Natural killer cell (primary cell): ENCODE measurements at regions not wholly inside any gene's neighbourhood (a gene's known extent, or its start where the extent isn't known, plus 50 kb on each side); places are given as distances from the start of the nearest gene placed in this dataset.

Experiments used
- ATAC-seq, 3 donors: fragments of 150-1000 bp in 2 of 3; fragments of 200-7000 bp in 1 of 3; cut with Tn5 transposase; 1 replicate in 1 of 3; 2 replicates in 2 of 3; pipeline ENCODE4 v1.10.0; 2021; ENCODE audit warnings: mild to moderate bottlenecking in 2 of 3, moderate library complexity in 2 of 3
- DNase-seq, 2 donors: peaks; one replicate each; pipeline versions ENCODE4 v3.0.0 to v3.0.0-alpha.2; 2013 to 2021; ENCODE audit warnings: mixed read lengths in 1 of 2
- H3K27ac ChIP-seq: one replicate; pipeline ENCODE4 v1.5.1; 2013; ENCODE audit warnings: mild to moderate bottlenecking, low read length
- H3K27me3 ChIP-seq: one replicate; pipeline ENCODE4 v1.6.1; 2013; ENCODE audit warnings: low read length; ENCODE audit not compliant: control insufficient read depth, insufficient read depth
- H3K36me3 ChIP-seq: one replicate; pipeline ENCODE4 v1.6.1; 2013; ENCODE audit warnings: low read length; ENCODE audit not compliant: control insufficient read depth, insufficient read depth
- H3K4me1 ChIP-seq: one replicate; pipeline ENCODE4 v1.6.1; 2013; ENCODE audit warnings: low read length; ENCODE audit not compliant: control insufficient read depth, insufficient read depth
- H3K4me3 ChIP-seq: one replicate; pipeline ENCODE4 v1.5.1; 2013; ENCODE audit warnings: low read length
- H3K9me3 ChIP-seq: one replicate; pipeline ENCODE4 v1.6.1; 2013; ENCODE audit warnings: low read length; ENCODE audit not compliant: control insufficient read depth, insufficient read depth
- H3K27ac Mint-ChIP-seq, 2 donors: one replicate each; pipeline ENCODE4 v1.8.0; 2022; ENCODE audit warnings: mild to moderate bottlenecking in 2 of 2, mixed read lengths in 2 of 2, moderate library complexity in 1 of 2
- H3K27me3 Mint-ChIP-seq, 2 donors: one replicate each; pipeline ENCODE4 v1.8.0; 2022; ENCODE audit warnings: low read depth in 2 of 2, mixed read lengths in 2 of 2
- H3K36me3 Mint-ChIP-seq: one replicate; pipeline ENCODE4 v1.8.0; 2022; ENCODE audit warnings: mixed read lengths
- H3K4me1 Mint-ChIP-seq, 2 donors: one replicate each; pipeline ENCODE4 v1.8.0; 2022; ENCODE audit warnings: mixed read lengths in 2 of 2
- H3K4me3 Mint-ChIP-seq: one replicate; pipeline ENCODE4 v1.8.0; 2022; ENCODE audit warnings: mild to moderate bottlenecking, moderate library complexity, mixed read lengths
- H3K9me3 Mint-ChIP-seq, 2 donors: one replicate each; pipeline ENCODE4 v1.8.0; 2022; ENCODE audit warnings: mixed read lengths in 2 of 2
- CTCF ChIP-seq: fragments of 200-600 bp; IDR thresholded peaks from one replicate; pipeline ENCODE4 v1.8.0; 2022; ENCODE audit warnings: antibody characterized with exemption
- WGBS: methylation state at CpG from one replicate; pipeline ENCODE4 v1.1.7; 2013; ENCODE audit warnings: missing lambda C conversion rate; ENCODE audit not compliant: insufficient coverage; 5-methylcytosine and 5-hydroxymethylcytosine counted together
- intact Hi-C: fragments of 100-400 bp; cut with micrococcal nuclease; formaldehyde crosslinking; loops from one replicate; pipeline ENCODE4 v1.14.2; 2022

- 100% methylated on average over 1 of the region's 1 CpG for WGBS
- Histone ChIP-seq H3K27me3 (peaks cover 4% of the 10 kb centered on the region), H3K4me3 (no peak overlapping the region), H3K4me1 (no peaks in the 10 kb centered on the region), H3K36me3 (no peaks in the 10 kb centered on the region), H3K27ac (no peak overlapping the region), H3K9me3 (no peaks in the 10 kb centered on the region)
- DNase-seq (no peak), ATAC-seq (no peak)
- H3K36me3 Mint-ChIP-seq, result no peaks in the 10 kb centered on the region
- intact Hi-C loops, result no loop called here
- no peak for TF ChIP-seq CTCF
- no peaks in the 10 kb centered on the region for H3K9me3 Mint-ChIP-seq
- H3K27ac Mint-ChIP-seq, result no peak overlapping the region
- H3K4me1 Mint-ChIP-seq, result no peaks in the 10 kb centered on the region
- H3K27me3 Mint-ChIP-seq, result peaks cover 29 to 42% of the 10 kb centered on the region in 2 donors
- H3K4me3 Mint-ChIP-seq, result no peak overlapping the region
These were observed 80.1 kb upstream of the E2F8 start for GRCh38 chr11:19320827-19321226.

- no peaks in the 10 kb centered on the region for H3K9me3 Mint-ChIP-seq
- Histone ChIP-seq H3K4me1 (peaks cover 3% of the 10 kb centered on the region), H3K27me3 (peaks cover 4% of the 10 kb centered on the region), H3K36me3 (no peaks in the 10 kb centered on the region), H3K27ac (no peak overlapping the region), H3K4me3 (no peak overlapping the region), H3K9me3 (no peaks in the 10 kb centered on the region)
- 78% methylated on average over 7 of the region's 7 CpGs for WGBS
- DNase-seq (no peak), ATAC-seq (no peak)
- no peak overlapping the region for H3K4me3 Mint-ChIP-seq
- H3K36me3 Mint-ChIP-seq, result no peaks in the 10 kb centered on the region
- no peak overlapping the region for H3K27ac Mint-ChIP-seq
- intact Hi-C loops, result no loop called here
- no peak for TF ChIP-seq CTCF
- H3K4me1 Mint-ChIP-seq, result peaks cover 1 to 4% of the 10 kb centered on the region in 2 donors
- H3K27me3 Mint-ChIP-seq, result peaks cover 8 to 14% of the 10 kb centered on the region in 2 donors
These were observed 75.7 kb upstream of the E2F8 start for GRCh38 chr11:19316434-19316833.

- no peak overlapping the region for H3K4me3 ChIP-seq
- ATAC-seq (no peak), DNase-seq (no peak)
- intact Hi-C loops, result no loop called here
- H3K36me3 ChIP-seq, result no peaks in the 10 kb centered on the region
- H3K9me3 Mint-ChIP-seq, result no peaks in the 10 kb centered on the region
- no peaks in the 10 kb centered on the region for H3K27me3 ChIP-seq
- peaks cover 5% of the 10 kb centered on the region for H3K4me1 ChIP-seq
- H3K4me3 Mint-ChIP-seq, result no peak overlapping the region
- WGBS, result 78% methylated on average over 2 of the region's 2 CpGs
- peaks cover 6% of the 10 kb centered on the region in 2 donors for H3K4me1 Mint-ChIP-seq
- H3K36me3 Mint-ChIP-seq, result no peaks in the 10 kb centered on the region
- no peak for TF ChIP-seq CTCF
- no peak overlapping the region for H3K27ac Mint-ChIP-seq
- peaks cover 8 to 14% of the 10 kb centered on the region in 2 donors for H3K27me3 Mint-ChIP-seq
- H3K27ac ChIP-seq, result no peak overlapping the region
- no peaks in the 10 kb centered on the region for H3K9me3 ChIP-seq
These were observed 74.8 kb upstream of the E2F8 start for GRCh38 chr11:19315511-19315910.

GRCh38 chr11:19313140-19313539, 72.4 kb upstream of the E2F8 start:
- no peak for ATAC-seq
- TF ChIP-seq CTCF, result no peak

More at GRCh38 chr11:19313140-19313539, 72.4 kb upstream of the E2F8 start:
- no peak overlapping the region for H3K27ac ChIP-seq
- H3K4me1 ChIP-seq, result peaks cover 5% of the 10 kb centered on the region
- Mint-ChIP-seq H3K36me3 (no peaks in the 10 kb centered on the region), H3K9me3 (no peaks in the 10 kb centered on the region), H3K27me3 (no peaks in the 10 kb centered on the region), H3K27ac (no peak overlapping the region), H3K4me3 (no peak overlapping the region), H3K4me1 (peaks cover 6% of the 10 kb centered on the region in 2 donors)
- H3K36me3 ChIP-seq, result no peaks in the 10 kb centered on the region
- WGBS, result 56% methylated on average over 1 of the region's 1 CpG
- intact Hi-C loops, result no loop called here
- H3K9me3 ChIP-seq, result no peaks in the 10 kb centered on the region
- DNase-seq, result no peak
- H3K27me3 ChIP-seq, result no peaks in the 10 kb centered on the region
- no peak overlapping the region for H3K4me3 ChIP-seq
